Tibial artery (tissue), 4 donors: ENCODE measurements at regions not wholly inside any gene's neighbourhood (a gene's known extent, or its start where the extent isn't known, plus 50 kb on each side); places are given as distances from the start of the nearest gene placed in this dataset.

Source experiments
- DNase-seq, 2 donors: peaks; one replicate each; pipeline ENCODE4 v3.0.0-alpha.2; 2019
- H3K27ac ChIP-seq, 2 donors: fragments of 200-600 bp; sonication (generic) in 1 of 2; 1 replicate in 1 of 2; 2 replicates in 1 of 2; pipeline ENCODE4 v1.5.1; 2018 to 2019; ENCODE audit warnings: mild to moderate bottlenecking in 1 of 2
- H3K27me3 ChIP-seq, 2 donors: fragments of 200-600 bp; sonication (generic) in 1 of 2; one replicate each; pipeline versions ENCODE4 v1.5.1 to v1.6.0; 2016 to 2019
- H3K36me3 ChIP-seq, 3 donors: fragments of 200-600 bp; sonication (generic) in 2 of 3; one replicate each; pipeline ENCODE4 v1.5.1; 2016 to 2019; ENCODE audit warnings: mild to moderate bottlenecking in 2 of 3
- H3K4me1 ChIP-seq, 4 donors: fragments of 200-600 bp; sonication (generic) in 2 of 4; 1 replicate in 3 of 4; 2 replicates in 1 of 4; pipeline ENCODE4 v1.5.1; 2016 to 2019
- H3K4me3 ChIP-seq, 2 donors: fragments of 200-600 bp; sonication (generic) in 1 of 2; 1 replicate in 1 of 2; 2 replicates in 1 of 2; pipeline ENCODE4 v1.5.1; 2018 to 2019; ENCODE audit warnings: mild to moderate bottlenecking in 2 of 2
- H3K9me3 ChIP-seq, 3 donors: fragments of 200-600 bp; sonication (generic) in 1 of 3; one replicate each; pipeline ENCODE4 v1.5.1; 2016 to 2019
- intact Hi-C: fragments of 100-400 bp; cut with DNase I; formaldehyde crosslinking; loops from one replicate; pipeline ENCODE4 v1.15.0; 2023; ENCODE audit warnings: low total_unique reads
- TF ChIP-seq, protein P1 (sequence below), 2 experiments: fragments of 200-600 bp in 1 of 2; fragments of 450-650 bp in 1 of 2; IDR thresholded peaks; one replicate each; pipeline ENCODE4 v1.5.1; 2017 to 2019; ENCODE audit warnings: antibody characterized with exemption in 2 of 2, mild to moderate bottlenecking in 1 of 2, moderate library complexity in 1 of 2

DNA sequence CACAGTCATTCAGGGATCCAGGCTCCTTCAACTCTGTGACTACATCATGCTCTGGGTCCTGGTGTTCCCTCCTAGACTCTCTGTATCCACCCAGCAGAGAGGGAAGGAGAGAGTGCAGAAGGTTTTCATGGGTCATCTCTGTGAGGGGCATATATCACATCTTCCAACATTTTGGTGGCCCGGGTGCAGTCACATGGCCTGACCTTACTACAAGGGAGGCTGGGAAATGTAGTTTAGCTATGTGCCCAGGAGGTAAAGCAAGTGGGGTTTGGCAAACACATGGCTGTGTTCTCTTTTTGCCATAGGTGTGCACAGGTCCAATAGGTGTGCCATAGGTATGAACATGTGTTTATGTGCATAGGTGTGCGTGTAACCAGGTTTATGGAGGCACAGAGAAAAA, 222.2 kb upstream of the EEF2KMT start:
- no peak overlapping the region for H3K4me3 ChIP-seq
- no peaks in the 10 kb centered on the region for H3K36me3 ChIP-seq
- no peaks in the 10 kb centered on the region for H3K27me3 ChIP-seq
- TF ChIP-seq, protein P1, sequence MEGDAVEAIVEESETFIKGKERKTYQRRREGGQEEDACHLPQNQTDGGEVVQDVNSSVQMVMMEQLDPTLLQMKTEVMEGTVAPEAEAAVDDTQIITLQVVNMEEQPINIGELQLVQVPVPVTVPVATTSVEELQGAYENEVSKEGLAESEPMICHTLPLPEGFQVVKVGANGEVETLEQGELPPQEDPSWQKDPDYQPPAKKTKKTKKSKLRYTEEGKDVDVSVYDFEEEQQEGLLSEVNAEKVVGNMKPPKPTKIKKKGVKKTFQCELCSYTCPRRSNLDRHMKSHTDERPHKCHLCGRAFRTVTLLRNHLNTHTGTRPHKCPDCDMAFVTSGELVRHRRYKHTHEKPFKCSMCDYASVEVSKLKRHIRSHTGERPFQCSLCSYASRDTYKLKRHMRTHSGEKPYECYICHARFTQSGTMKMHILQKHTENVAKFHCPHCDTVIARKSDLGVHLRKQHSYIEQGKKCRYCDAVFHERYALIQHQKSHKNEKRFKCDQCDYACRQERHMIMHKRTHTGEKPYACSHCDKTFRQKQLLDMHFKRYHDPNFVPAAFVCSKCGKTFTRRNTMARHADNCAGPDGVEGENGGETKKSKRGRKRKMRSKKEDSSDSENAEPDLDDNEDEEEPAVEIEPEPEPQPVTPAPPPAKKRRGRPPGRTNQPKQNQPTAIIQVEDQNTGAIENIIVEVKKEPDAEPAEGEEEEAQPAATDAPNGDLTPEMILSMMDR (IDR thresholded peaks at IDR 0.05), result no peak
- intact Hi-C loops, result no loop called here
- peaks cover 0 to 12% (median 4%) of the 10 kb centered on the region in 3 donors for H3K9me3 ChIP-seq
- H3K4me1 ChIP-seq, result no peaks in the 10 kb centered on the region
- no peak overlapping the region for H3K27ac ChIP-seq
- DNase-seq, result no peak

DNA sequence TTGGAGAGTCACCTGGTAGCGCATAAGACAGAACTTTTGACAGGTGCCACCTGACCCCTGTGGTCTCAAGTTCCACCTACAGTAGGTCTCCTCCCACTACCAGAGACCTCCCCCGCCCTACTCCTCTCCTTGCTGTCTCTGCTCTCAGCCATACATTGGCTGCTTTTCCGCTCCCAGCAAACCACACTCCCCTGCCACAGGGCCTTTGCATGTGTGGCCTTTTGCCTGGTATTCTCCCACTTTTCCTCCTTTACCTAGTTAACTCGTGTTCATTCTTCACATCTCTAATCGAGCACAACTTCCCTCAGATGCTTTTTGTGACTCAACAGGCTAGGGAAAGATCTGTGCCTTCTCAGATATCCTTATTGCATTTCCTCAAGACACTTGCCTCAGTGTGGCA, 218.3 kb upstream of the EEF2KMT start:
- no peak overlapping the region for H3K27ac ChIP-seq
- H3K27me3 ChIP-seq, result no peaks in the 10 kb centered on the region
- TF ChIP-seq, protein P1 (IDR thresholded peaks at IDR 0.05), result no peak
- H3K4me1 ChIP-seq, result no peaks in the 10 kb centered on the region
- H3K4me3 ChIP-seq, result no peak overlapping the region
- DNase-seq, result no peak
- peaks cover 0 to 12% (median 4%) of the 10 kb centered on the region in 3 donors for H3K9me3 ChIP-seq
- intact Hi-C loops, result no loop called here
- H3K36me3 ChIP-seq, result no peaks in the 10 kb centered on the region

DNA sequence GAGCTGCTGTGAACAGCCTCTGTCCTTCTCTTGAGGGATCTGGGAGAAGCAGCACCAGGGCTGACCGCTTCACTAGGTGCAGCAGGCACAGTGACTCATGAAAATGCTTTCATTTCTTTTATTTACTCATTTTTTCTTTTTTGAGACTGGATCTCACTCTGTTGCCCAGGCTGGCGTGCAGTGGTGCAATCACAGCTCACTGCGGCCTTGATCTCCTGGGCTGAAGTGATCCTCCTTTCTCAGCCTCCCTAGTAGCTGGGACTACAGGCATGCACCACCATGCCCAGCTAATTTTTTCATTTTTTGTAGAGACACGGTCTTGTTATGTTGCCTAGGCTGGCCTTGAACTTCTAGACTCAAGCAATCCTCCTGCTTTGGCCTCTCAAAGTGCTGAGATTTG, 216.8 kb upstream of the EEF2KMT start:
- H3K27me3 ChIP-seq, result no peaks in the 10 kb centered on the region
- no peak overlapping the region for H3K4me3 ChIP-seq
- no peaks in the 10 kb centered on the region for H3K36me3 ChIP-seq
- H3K9me3 ChIP-seq, result peaks cover 0 to 4% (median 0%) of the 10 kb centered on the region in 3 donors
- H3K4me1 ChIP-seq, result no peaks in the 10 kb centered on the region
- no peak overlapping the region for H3K27ac ChIP-seq
- intact Hi-C loops, result no loop called here
- no peak for DNase-seq
- TF ChIP-seq, protein P1 (IDR thresholded peaks at IDR 0.05), result no peak

DNA sequence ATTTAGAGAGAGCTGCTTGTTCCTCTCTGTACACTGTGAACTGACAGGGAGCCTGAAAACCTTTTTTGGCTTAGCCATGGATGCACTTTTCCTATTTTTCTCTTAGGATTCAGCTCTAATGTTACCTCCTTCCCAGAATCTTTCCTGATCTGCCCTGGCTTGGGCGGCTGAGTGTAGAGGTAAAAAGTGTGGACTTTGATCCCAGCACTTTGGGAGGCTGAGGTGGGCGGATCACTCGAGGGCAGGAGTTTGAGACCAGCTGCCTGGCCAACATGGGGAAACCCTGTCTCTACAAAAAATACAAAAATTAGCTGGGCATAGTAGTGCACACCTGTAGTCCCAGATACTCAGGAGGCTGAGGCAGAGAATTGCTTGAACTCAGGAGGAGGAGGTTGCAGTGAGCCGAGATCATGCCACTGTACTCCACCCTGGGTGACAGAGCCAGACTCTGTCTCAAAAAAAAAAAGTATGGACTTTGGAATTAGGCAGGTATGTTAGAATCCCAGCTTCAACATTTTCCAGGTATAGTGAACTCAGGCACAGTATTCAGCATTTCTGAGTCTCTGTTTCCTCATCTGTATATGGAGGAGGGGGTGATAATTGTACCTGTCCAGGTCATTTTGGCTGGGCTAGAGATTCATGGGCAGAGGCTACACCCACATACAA, 212.5 kb upstream of the EEF2KMT start:
- Histone ChIP-seq H3K36me3 (no peaks in the 10 kb centered on the region), H3K9me3 (no peaks in the 10 kb centered on the region), H3K27ac (no peak overlapping the region), H3K4me1 (no peaks in the 10 kb centered on the region), H3K4me3 (no peak overlapping the region), H3K27me3 (no peaks in the 10 kb centered on the region)
- intact Hi-C loops, result no loop called here
- no peak for DNase-seq
- TF ChIP-seq, protein P1 (IDR thresholded peaks at IDR 0.05), result no peak

DNA sequence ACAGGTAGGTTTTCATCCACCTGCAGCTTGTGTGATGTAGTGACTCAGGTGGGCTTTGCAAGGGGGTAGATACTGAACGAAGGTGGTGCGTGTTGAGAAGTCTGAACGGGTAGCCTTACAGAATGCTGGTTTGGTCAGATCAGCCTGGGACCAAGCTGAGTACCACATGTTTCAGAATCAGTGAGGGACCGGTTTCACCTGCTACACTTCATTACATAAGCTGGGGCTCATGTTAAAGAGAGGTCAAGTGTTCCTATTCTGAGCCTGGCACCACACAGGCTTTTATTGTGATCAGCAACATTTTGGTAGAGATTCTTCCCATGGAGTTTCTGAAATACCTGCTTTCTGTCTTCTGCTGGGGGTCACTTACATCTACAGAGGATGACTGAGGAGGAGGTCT, 207.4 kb upstream of the EEF2KMT start:
- H3K9me3 ChIP-seq, result peaks cover 0 to 9% (median 7%) of the 10 kb centered on the region in 3 donors
- H3K27ac ChIP-seq, result no peak overlapping the region
- H3K36me3 ChIP-seq, result no peaks in the 10 kb centered on the region
- H3K4me3 ChIP-seq, result no peak overlapping the region
- no peak for DNase-seq
- intact Hi-C loops, result no loop called here
- no peaks in the 10 kb centered on the region for H3K4me1 ChIP-seq
- no peaks in the 10 kb centered on the region for H3K27me3 ChIP-seq
- TF ChIP-seq, protein P1 (IDR thresholded peaks at IDR 0.05), result no peak
